Liver (tissue), 8 donors: ENCODE measurements at regions not wholly inside any gene's neighbourhood (a gene's known extent, or its start where the extent isn't known, plus 50 kb on each side); places are given as distances from the start of the nearest gene placed in this dataset.

Experiments used
- DNase-seq: peaks from one replicate; pipeline ENCODE4 v3.0.0-alpha.2; 2017; ENCODE audit warnings: low spot score
- H3K27ac ChIP-seq, 2 donors: one replicate each; pipeline ENCODE4 v1.7.0; 2013; ENCODE audit warnings: inconsistent platforms in 2 of 2, low read length in 2 of 2, control low read depth in 1 of 2, low read depth in 1 of 2, mild to moderate bottlenecking in 1 of 2
- H3K27me3 ChIP-seq, 4 donors: one replicate each; pipeline versions ENCODE4 v1.6.1 to v1.7.0; 2013; ENCODE audit warnings: low read length in 3 of 4, inconsistent platforms in 1 of 4, mild to moderate bottlenecking in 1 of 4, moderate library complexity in 1 of 4; ENCODE audit not compliant: control insufficient read depth in 4 of 4, insufficient read depth in 4 of 4
- H3K36me3 ChIP-seq, 4 donors: one replicate each; pipeline versions ENCODE4 v1.6.1 to v1.7.0; 2013; ENCODE audit warnings: low read length in 3 of 4, mild to moderate bottlenecking in 3 of 4, low read depth in 1 of 4, moderate library complexity in 1 of 4; ENCODE audit not compliant: control insufficient read depth in 4 of 4, insufficient read depth in 3 of 4
- H3K4me1 ChIP-seq, 4 donors: one replicate each; pipeline versions ENCODE4 v1.6.1 to v1.7.0; 2013; ENCODE audit warnings: low read length in 3 of 4, mild to moderate bottlenecking in 3 of 4, moderate library complexity in 1 of 4; ENCODE audit not compliant: control insufficient read depth in 4 of 4, insufficient read depth in 4 of 4
- H3K4me3 ChIP-seq, 3 donors: one replicate each; pipeline versions ENCODE4 v1.6.1 to v1.7.0; 2013; ENCODE audit warnings: low read length in 3 of 3, control low read depth in 1 of 3, low read depth in 1 of 3, mild to moderate bottlenecking in 1 of 3
- H3K9ac ChIP-seq, 2 donors: one replicate each; pipeline ENCODE4 v1.7.0; 2013; ENCODE audit warnings: low read length in 2 of 2, mild to moderate bottlenecking in 2 of 2, moderate library complexity in 2 of 2, control low read depth in 1 of 2, low read depth in 1 of 2
- H3K9me3 ChIP-seq, 4 donors: one replicate each; pipeline versions ENCODE4 v1.6.1 to v1.7.0; 2013; ENCODE audit warnings: low read length in 3 of 4; ENCODE audit not compliant: control insufficient read depth in 4 of 4
- ATF3 ChIP-seq: IDR thresholded peaks from 2 replicates; pipeline ENCODE4 v1.6.1; 2016; ENCODE audit warnings: antibody characterized with exemption
- CTCF ChIP-seq: fragments of 150-350 bp; IDR thresholded peaks from 2 replicates; pipeline ENCODE4 v1.5.1; 2017; ENCODE audit warnings: improper control_type of control experiment, low read depth, low read length; ENCODE audit not compliant: missing input control
- EGR1 ChIP-seq, 2 donors: IDR thresholded peaks; 2 replicates each; pipeline ENCODE4 v1.6.1; 2016 to 2018; ENCODE audit warnings: antibody characterized with exemption in 2 of 2, low read depth in 2 of 2
- FOXA1 ChIP-seq: IDR thresholded peaks from 2 replicates; pipeline ENCODE4 v1.6.1; 2016; ENCODE audit warnings: antibody characterized with exemption
- GABPA ChIP-seq, 2 donors: IDR thresholded peaks in 1 of 2; conservative IDR thresholded peaks in 1 of 2; 2 replicates each; pipeline ENCODE4 v1.6.1; 2016; ENCODE audit warnings: antibody characterized with exemption in 2 of 2, mild to moderate bottlenecking in 1 of 2, moderate library complexity in 1 of 2
- HNF4A ChIP-seq, 2 donors: conservative IDR thresholded peaks; 2 replicates each; pipeline ENCODE4 v1.6.1; 2016; ENCODE audit warnings: antibody characterized with exemption in 2 of 2, mild to moderate bottlenecking in 2 of 2
- HNF4G ChIP-seq: IDR thresholded peaks from 2 replicates; pipeline ENCODE4 v1.6.1; 2016; ENCODE audit warnings: antibody characterized with exemption
- JUND ChIP-seq, 2 donors: IDR thresholded peaks; 2 replicates each; pipeline ENCODE4 v1.6.1; 2016; ENCODE audit warnings: antibody characterized with exemption in 2 of 2
- MAX ChIP-seq: IDR thresholded peaks from 2 replicates; pipeline ENCODE4 v1.6.1; 2016; ENCODE audit warnings: antibody characterized with exemption
- NR2F2 ChIP-seq: IDR thresholded peaks from 2 replicates; pipeline ENCODE4 v1.6.1; 2016; ENCODE audit warnings: antibody characterized with exemption
- RAD21 ChIP-seq, 2 donors: IDR thresholded peaks; 2 replicates each; pipeline ENCODE4 v1.6.1; 2016; ENCODE audit warnings: antibody characterized with exemption in 2 of 2, mild to moderate bottlenecking in 2 of 2
- REST ChIP-seq: IDR thresholded peaks from 2 replicates; pipeline ENCODE4 v1.6.1; 2016; ENCODE audit warnings: antibody characterized with exemption, mild to moderate bottlenecking
- SP1 ChIP-seq: IDR thresholded peaks from 2 replicates; pipeline ENCODE4 v1.6.1; 2018; ENCODE audit warnings: antibody characterized with exemption, mild to moderate bottlenecking
- TAF1 ChIP-seq: conservative IDR thresholded peaks from 2 replicates; pipeline ENCODE4 v1.6.1; 2016; ENCODE audit warnings: antibody characterized with exemption, mild to moderate bottlenecking
- YY1 ChIP-seq: IDR thresholded peaks from 2 replicates; pipeline ENCODE4 v1.6.1; 2016; ENCODE audit warnings: antibody characterized with exemption, mild to moderate bottlenecking
- ZBTB33 ChIP-seq: IDR thresholded peaks from 2 replicates; pipeline ENCODE4 v1.6.1; 2016; ENCODE audit warnings: antibody characterized with exemption
- WGBS: extraction: QIAGEN DNeasy Blood & Tissue Kit; methylation state at CpG from one replicate; pipeline ENCODE4 v1.1.7; 2013; 5-methylcytosine and 5-hydroxymethylcytosine counted together
- donor health status: healthy.
- donor health status: healthy.
- donor health status: healthy.
- donor health status: healthy.
- donor health status: healthy.

GRCh38 chr14:84195514-84195913 lies 1334.4 kb upstream of the FLRT2 start:
- H3K36me3 ChIP-seq = no peaks in the 10 kb centered on the region
- no peaks in the 10 kb centered on the region for H3K4me1 ChIP-seq
- no peak overlapping the region for H3K27ac ChIP-seq
- no peak for DNase-seq
- no peak overlapping the region for H3K9ac ChIP-seq
- H3K4me3 ChIP-seq = no peak overlapping the region
- TF ChIP-seq TAF1 (no peak), YY1 (no peak), MAX (no peak), CTCF (no peak), NR2F2 (no peak), HNF4A (conservative IDR thresholded peaks at IDR 0.05) (no peak)
- peaks cover 0 to 6% (median 3%) of the 10 kb centered on the region in 4 donors for H3K9me3 ChIP-seq
- no peaks in the 10 kb centered on the region for H3K27me3 ChIP-seq

- Histone ChIP-seq H3K9ac (no peak overlapping the region), H3K4me1 (no peaks in the 10 kb centered on the region), H3K4me3 (no peak overlapping the region), H3K9me3 (peaks cover 0 to 6% (median 3%) of the 10 kb centered on the region in 4 donors), H3K27ac (no peak overlapping the region), H3K36me3 (no peaks in the 10 kb centered on the region), H3K27me3 (no peaks in the 10 kb centered on the region)
- WGBS = 52% methylated on average over 1 of the region's 1 CpG
- DNase-seq = no peak
- no peak for TF ChIP-seq MAX
- TF ChIP-seq TAF1 = no peak
- no peak for TF ChIP-seq JUND (IDR thresholded peaks at IDR 0.05)
- TF ChIP-seq YY1 = no peak
- TF ChIP-seq REST = no peak
- TF ChIP-seq HNF4G = no peak
- TF ChIP-seq ZBTB33 = no peak
- no peak for TF ChIP-seq HNF4A (conservative IDR thresholded peaks at IDR 0.05)
- TF ChIP-seq GABPA (IDR thresholded peaks at IDR 0.05 in 1 of 2, conservative IDR thresholded peaks at IDR 0.05 in 1 of 2) = no peak
- TF ChIP-seq EGR1 (IDR thresholded peaks at IDR 0.05; ENCODE audit: low read depth in 2 of 2) = no peak
- TF ChIP-seq RAD21 (IDR thresholded peaks at IDR 0.05) = no peak
- TF ChIP-seq FOXA1 = no peak
- TF ChIP-seq ATF3 = no peak
- TF ChIP-seq SP1 = no peak
Observed at GRCh38 chr14:84197704-84198103, 1332.2 kb upstream of the FLRT2 start.
